Nucleus accumbens (tissue), 56 donors: ENCODE measurements at regions not wholly inside any gene's neighbourhood (a gene's known extent, or its start where the extent isn't known, plus 50 kb on each side); places are given as distances from the start of the nearest gene placed in this dataset.
"Not testable (repeated sequence)": the region's sequence is repeated elsewhere in the genome, so short reads cannot be mapped to it uniquely, and the experiment has no call there.

Experiments
- DNase-seq, 56 donors: peaks; one replicate each; lab custom pipeline; 2025; lab: John Stamatoyannopoulos, UW

DNA sequence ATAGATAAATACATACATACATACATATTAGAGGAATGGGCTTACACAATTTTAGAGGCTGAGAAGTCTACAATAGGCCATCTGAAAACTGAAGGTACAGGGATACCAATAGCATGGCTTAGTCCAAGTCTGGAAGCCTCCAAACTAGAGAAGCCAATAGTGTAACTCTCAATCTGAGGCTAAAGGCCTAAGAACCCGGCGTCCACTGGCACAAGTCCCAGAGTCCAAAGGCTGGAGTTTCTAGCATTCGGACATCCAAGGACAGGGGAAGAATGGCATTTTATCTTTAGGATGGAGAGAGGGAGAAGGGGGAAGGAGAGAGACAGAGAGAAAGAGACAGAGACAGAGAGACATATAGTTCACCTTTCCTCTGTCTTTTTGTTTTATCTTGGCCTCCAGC is 63.7 kb upstream of the SYT4 start:
- DNase-seq: no peak

DNA sequence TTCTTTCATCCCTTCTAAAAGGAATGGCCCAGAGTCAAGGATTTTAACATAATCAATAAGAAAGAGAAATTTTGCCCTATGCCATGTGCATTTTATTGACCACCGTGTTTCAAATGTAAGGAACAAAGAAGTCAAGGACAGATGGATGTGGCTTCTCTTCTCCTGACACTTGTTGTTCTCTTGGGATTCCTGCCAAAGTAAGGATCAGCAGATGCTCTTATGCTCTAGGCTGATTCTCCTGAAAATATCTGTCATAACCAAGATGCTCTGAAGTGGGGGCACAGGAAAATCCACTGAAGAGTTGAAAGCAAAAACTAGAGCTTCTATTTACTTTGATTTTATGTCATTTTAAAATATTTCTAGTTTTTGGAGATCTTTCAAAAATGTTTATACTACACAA is 72.9 kb upstream of the SYT4 start:
- no peak for DNase-seq

DNA sequence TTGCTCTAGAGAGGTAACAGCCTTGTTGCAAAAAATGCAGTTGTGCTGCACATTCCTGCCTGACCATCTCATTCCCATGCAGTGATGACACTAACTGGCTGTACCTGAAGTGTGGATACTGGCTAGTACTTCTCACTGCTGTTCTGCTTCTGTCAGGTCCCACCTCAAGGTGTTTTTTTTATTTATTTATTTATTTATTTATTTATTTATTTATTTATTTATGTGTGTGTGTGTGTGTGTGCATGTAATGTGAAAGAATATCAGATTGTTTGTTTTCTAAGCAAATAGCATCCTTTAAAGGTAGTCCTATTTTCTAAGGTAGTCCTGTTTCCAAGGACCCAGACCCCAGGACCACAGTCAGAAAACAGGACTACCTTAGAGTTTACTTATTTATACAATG is 87.2 kb upstream of the SYT4 start:
- DNase-seq: no peak

DNA sequence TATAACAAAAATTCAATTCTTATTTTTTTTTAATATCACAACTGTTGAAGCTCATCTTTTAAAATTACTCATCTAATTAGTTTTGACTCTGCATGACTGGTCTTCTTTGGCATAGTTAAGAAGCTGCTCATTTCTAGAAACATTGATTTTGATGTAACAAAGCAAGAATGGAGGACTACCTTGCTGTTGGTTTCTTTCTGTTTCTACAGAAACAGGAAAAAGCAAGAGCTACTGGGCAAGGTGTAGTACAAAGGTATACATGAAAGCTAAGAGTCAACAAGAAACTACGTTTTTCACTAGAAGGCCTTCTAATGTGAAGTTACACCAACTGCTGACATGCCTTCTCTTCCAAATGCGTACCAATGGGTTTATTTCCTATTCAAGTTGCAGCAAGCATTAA is 90.6 kb upstream of the SYT4 start:
- DNase-seq: no peak

DNA sequence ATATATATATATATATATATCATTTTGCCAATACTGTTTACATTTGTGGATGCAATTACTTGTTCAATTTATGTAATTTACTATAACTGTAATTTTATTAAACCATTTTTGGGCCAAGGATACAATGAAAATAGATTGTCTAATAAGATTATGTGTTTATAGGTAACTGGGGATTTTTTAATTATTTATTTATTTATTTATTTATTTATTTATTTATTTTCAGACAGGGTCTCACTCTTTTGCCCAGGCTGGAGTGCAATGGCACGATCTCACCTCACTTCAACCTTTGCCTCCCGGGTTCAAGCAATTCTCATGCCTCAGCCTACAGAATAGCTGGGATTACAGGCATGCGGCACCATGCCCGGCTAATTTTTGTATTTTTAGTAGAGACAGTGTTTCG is 92.0 kb upstream of the SYT4 start:
- DNase-seq: not testable (repeated sequence)

DNA sequence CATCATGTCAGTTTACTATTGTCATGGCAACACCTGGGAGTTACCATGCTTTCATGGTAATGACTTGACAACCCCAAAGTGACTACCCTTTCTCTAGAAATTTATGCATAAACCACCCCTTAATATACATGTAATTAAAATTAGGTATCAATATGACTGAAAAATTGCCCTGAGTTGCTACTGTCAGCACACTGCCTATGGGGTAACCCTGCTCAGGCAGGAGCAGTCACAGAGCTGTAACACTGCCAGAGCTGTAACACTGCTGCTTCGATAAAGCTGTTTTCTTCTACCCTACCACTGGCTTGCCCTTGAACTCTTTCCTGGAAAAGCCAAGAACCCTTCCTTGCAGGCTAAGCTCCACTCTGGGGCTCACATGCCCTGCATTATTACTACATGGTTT is 95.5 kb upstream of the SYT4 start:
- DNase-seq: no peak

DNA sequence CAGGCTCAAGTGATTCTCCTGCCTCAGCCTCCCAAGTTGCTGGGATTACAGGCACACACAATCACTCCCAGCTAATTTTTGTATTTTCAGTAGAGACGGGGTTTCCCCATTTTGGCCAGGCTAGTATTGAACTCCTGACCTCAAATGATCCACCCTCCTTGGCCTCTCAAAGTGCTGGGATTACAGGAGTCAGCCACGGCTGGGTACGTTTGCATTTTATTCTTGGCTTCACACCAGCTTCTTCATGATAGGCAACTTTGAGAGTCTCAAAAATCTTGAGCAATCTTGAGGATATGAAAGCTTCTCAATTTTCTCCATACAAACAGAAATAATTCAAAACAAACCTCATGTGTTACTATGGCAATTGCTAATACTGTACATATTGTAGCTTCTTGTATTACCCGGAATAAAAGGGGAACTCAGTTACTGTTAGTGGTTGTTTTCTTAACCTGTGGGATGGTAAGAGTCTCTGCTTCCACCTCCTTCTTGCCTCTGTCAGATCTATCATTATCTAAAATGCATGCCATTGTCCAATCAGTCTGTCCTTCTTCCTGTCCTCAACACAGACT is 102.9 kb upstream of the SYT4 start:
- DNase-seq: no peak

DNA sequence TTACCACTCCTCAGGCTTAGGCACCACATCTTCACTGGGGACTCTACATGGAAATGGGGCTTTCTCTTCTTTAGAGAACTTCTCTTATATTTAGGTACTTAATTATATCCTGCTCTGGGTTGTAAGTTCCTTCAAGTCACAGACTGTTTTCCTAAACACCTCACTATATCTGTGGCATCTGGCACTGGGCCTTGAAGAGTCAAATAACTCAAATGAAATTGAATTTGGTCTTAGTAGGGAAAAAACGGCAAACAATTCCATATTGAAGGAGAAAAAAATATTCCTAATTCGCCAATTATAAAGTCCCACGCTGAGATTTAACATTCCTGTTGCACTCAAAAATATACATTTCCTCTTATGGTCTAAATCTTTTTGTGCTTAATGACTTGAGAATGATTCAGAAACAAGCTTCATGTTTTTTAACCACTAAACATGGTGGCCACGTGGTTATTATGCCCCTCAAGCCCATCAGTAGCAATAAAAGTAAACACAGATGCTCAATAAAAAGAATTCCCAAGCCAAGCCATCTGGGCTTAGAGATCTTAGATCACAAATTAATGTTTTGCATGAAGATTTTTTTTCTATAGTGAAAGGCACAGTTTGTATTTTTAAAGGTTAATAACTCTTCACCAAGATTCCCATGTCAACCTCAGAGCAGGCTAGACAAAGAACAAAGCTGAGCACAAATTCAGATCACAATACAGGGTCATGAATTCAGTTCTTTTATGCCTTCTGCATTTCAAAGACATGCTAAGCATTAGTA is 105.5 kb upstream of the SYT4 start:
- no peak for DNase-seq

DNA sequence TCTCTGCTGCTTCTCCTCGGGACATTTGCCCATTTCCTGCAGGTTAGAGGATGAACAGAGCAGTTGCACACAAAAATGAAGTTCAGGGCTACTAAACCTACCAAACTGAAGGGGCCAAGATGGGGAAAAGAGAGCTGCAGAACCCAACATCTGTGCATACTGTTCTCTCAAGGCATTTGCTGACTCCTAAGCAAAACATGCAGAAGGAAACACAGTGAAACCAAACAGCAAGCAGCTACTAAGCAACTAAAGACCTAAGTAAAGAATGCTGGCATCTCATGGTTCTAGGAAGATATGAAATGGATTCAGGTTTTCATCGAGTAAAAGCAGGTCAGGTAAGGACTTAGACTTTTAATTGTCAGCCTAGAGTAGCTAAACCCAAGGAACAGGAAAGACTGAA is 111.9 kb upstream of the SYT4 start:
- no peak for DNase-seq

DNA sequence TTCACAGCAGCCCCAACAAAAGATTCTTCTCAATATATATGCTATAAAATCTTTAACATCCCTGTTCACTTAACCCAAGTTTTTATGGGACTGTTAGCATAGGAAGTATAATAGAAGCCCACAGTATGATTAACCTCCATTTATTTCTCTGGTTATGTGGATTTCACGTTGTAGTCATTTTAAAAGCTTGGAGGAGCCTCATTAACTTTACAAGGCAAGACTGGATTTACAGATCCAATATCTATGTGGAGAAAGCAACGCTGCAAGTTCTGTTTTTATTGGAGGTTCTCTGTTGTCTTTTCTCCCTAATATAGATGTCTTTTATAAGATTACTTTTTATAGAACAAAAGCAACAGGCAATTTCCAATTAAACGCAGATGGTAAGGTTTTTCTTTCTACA is 114.9 kb upstream of the SYT4 start:
- DNase-seq: no peak

DNA sequence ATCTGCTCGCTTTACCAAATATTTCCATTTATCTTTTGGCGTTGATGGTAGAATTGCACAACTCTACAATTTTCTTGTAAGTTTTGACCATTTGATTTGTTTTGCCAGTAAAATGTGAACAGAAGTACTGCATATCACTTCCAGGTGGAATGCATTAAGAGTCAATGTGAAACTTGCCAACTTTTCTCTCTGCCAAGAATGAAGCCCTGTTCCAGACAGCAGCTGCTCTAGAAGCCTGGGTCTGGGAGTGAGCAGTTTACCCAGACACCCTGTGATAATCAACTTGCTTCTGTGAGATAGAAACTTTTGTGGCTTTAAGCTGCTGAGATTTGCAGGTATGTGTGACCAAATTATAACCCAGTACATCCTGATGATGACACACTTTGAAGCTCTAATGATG is 115.9 kb upstream of the SYT4 start:
- no peak for DNase-seq

DNA sequence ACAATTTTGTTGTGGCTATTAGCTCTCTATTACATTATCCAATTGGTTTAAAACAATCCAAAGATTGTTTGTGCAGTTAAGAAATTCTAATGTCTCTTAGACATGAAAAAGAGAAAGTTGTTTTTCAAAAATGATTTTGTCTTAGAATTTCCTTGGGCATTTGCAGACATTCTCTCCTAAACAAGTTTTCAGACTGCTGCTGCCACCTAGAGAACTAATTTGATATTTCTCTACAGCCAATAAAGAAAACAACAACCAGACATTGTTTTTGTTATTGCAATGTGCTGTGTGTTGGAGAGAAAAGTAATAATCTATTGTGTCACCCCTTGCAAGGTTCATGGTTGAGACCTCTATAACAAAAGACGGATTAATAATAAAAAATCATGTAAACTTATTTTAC is 119.0 kb upstream of the SYT4 start:
- DNase-seq: no peak

DNA sequence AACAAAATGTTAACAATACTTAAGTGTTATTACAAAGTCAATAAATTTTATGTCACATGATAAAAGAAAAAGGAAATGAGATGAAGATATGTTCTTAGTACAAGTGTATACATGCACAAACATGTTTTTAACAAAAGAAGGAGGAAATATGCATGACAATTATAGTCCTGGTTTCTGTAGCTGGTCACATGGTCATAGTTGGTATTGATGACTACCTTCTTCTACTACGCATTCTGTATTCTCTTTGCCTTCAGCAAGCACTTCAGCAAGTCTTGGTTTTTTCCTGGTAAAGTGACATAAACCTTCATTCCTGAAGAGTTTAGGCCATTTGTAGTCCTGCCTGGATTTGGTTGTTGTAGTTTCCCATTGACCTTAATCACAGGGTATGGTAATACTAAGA is 121.3 kb upstream of the SYT4 start:
- DNase-seq: no peak

DNA sequence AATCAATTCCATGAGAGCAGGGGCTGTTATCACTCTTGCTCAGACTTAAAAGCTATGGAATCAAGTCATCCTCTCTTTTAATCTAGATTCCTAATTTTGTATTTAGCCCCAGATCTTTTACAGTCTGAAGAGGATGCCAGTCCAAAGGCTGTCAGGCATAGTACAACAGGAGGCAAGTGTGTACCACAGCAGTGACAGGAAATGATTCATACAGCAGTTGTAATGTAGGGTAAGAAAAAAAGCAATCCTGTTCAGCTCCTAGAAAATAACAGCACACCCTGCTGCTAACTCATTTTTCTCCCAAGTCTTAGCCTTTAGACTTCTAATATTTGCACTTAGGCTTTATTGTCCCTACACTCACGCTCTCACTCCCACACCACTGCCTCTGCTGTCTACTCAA is 127.8 kb upstream of the SYT4 start:
- DNase-seq: no peak

DNA sequence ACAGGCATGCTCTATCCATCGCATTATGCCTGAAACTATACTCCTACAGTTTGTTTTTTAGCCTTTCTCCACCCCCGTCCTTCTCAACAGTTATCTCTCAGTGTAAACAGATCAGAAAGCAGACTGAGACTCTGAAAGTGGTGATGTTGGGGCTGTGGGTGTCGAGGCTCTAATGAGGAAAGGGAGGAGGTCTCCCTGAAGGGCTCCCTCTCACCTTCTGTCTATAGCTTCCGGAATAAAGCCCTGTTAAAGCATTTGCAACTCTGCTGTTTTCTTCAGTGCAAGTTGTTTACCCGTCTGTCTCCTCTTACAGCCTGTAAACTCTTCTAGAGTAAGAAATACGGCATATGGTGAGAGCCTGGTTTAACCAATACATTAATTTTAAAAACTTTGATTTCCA is 136.7 kb upstream of the SYT4 start:
- DNase-seq: no peak

DNA sequence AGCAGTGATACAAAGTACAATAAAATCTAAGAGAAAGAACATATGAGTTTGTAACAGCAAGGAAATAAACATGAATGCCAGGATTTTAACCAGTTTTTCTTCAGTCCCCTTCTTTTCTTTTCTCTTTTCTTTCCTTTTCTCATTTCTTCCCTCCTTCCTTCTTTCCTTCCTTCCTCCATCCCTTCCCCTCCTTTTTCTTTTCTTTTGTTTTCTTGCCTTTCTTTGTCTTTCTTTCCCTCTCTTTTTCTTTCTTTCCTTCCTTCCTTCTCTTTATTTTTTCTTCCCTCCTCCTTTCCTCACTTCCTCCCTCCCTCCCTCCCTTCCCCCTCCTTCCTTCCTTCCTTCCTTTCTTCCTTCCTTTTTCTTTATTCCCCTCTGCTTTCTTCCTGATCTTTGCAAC is 142.8 kb upstream of the SYT4 start:
- DNase-seq: no peak

DNA sequence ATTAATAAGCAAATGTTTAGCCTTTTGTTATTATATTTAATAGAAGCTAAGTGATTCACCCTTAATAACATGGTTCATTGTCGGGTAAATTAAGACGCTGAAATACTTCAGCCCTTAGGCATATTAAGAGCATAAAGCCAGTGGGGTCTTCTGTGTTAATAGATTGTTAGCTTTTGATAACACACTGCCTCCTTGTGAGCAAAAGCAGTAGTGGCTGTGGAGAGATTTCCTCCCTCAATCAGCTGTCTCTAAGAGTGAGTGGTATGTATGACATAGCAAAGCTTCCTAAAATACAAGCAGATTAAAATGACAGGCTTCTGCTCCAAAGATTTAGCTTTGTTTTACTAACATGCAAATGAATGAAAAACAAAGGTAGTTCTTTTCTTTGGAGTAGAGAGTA is 143.7 kb upstream of the SYT4 start:
- DNase-seq: no peak

DNA sequence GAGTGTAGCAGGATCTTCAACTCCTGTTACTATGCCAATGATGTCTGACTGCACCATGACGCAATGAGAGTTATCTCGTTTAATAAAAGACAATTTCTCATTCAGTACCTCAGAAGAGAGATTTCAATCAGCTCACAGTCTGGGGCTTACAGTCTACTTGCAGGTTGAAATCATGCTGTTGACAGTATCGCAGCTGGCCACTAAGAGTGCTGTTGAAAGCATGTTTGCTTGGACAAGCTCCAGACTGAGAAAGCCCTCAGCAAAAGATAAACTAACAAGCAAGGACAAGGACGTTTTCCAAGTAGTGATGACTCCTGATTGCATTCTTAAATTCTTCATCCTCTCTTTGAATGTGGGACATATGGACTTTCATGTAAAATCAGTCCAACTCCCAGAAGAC is 145.2 kb upstream of the SYT4 start:
- no peak for DNase-seq

DNA sequence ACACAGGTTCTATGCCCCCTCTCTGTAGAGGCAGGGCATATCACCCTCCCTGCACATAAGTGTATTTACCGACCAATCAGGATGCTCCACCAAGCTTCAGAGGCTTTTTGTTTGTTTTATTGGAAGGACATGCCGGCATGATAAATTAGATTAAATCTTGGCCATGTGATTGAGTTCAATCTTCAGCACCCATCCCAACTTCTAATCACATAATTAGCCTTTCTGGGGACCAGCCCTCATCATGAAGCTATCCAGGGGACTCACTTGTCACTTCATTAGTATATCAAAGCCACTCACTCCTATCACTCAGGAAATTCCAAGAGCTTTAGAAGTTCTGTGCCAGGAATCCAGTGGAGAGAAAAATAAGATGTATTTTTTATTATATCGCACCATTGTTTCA is 158.6 kb upstream of the SYT4 start:
- no peak for DNase-seq

DNA sequence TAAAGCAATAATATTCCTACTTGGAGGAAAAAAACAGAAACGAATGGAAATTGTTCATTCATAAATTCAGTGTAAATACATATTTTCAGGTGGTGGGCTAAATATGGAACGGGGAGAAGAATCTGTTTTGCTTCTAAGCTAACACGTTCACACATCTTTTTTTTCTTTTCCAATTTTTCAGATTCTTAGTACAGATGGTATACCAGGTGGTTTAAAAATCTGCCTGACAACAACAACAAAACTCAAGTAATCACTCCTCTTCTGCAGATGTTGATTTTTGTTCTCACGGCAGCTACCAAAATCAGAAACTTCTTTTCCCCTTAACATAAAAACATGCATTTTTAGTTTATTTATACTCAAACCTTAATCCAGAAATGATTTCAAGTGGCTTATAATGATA is 164.8 kb upstream of the SYT4 start:
- no peak for DNase-seq

DNA sequence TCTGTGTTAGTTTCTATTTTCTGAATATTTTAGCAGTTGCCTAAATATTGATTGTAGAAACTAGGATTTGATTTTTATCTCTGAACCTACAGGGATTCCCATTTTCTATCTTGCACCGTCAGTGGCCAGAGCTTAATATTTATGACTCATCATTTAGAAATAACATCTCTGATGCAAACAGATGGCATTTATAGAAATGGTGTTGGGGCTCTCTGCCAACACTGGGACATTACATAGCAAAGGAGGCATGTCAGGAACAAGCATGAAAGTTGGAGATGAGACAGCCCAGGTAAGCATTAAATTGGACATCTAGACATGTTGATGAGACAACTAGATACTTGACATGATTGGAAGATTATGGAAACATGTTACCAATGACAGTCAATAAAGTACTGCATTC is 165.3 kb upstream of the SYT4 start:
- DNase-seq: no peak

DNA sequence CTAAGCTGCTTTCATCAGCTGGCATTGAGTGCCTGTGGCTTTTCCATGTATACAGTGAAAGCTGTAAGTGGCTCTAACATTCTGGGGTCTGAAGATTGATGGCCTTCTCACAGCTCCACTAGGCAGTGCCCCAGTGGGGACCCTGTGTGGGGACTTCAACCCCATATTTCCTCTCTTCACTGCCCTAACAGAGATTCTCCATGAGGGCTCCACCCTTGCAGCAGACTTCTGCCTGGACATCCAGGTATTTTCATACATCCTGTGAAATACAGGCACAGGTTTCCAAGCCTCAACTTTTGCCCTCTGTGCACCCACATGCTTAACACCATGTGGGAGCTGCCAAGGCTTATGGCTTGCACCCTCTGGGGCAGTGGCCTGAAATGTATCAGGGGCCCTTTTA is 188.2 kb upstream of the SYT4 start:
- DNase-seq: no peak

DNA sequence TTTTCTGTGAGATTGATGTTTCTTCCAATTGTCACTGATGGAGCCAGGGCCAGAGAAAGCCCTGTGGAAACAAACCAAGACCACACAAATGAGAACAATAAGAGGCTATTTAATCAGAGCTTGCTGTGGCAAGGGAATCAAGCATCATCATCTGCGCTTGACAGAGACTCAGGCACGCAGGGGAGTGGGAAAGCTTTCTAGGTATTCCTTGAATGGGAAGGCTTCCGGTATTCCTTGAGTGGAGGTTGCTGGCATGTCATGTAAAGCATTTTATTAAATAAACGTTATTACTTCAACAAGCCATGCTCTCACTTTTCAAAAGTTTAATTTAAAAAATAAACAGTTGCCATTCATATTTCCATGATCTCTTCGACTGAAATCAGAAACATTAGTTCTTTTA is 194.6 kb upstream of the SYT4 start:
- no peak for DNase-seq
